HG03196 (cell line): ENCODE measurements at regions not wholly inside any gene's neighbourhood (a gene's known extent, or its start where the extent isn't known, plus 50 kb on each side); places are given as distances from the start of the nearest gene placed in this dataset.

Experiments used
- ATAC-seq: cut with Tn5 transposase; IDR thresholded peaks from one replicate; pipeline ENCODE4 v1.9.1; 2021; ENCODE audit not compliant: unreplicated experiment

- ATAC-seq: no peak
Observed at GRCh38 chr17:79404136-79404911, 206.5 kb downstream of the RBFOX3 start.

GRCh38 chr17:79401704-79402674, 208.9 kb downstream of the RBFOX3 start:
- ATAC-seq: no peak

- peak; percentile 51 for ATAC-seq
Observed at GRCh38 chr17:79400989-79401703, 209.7 kb downstream of the RBFOX3 start.

- no peak for ATAC-seq
Observed at GRCh38 chr17:79399610-79400144, 211.2 kb downstream of the RBFOX3 start.

- no peak for ATAC-seq
Observed at GRCh38 chr17:79398441-79398840, 212.4 kb downstream of the RBFOX3 start.

- no peak for ATAC-seq
Observed at GRCh38 chr17:79396696-79397095, 214.2 kb downstream of the RBFOX3 start.

- no peak for ATAC-seq
Observed at GRCh38 chr17:79395545-79395944, 215.3 kb downstream of the RBFOX3 start.

- no peak for ATAC-seq
Observed at GRCh38 chr17:79395066-79395465, 215.8 kb downstream of the RBFOX3 start.

GRCh38 chr17:79393358-79394052, 217.3 kb downstream of the RBFOX3 start:
- ATAC-seq: no peak

- no peak for ATAC-seq
Observed at GRCh38 chr17:79392598-79392997, 218.3 kb downstream of the RBFOX3 start.

- no peak for ATAC-seq
Observed at GRCh38 chr17:79391376-79392233, 219.2 kb downstream of the RBFOX3 start.

GRCh38 chr17:79389896-79390295, 221.0 kb downstream of the RBFOX3 start:
- ATAC-seq: no peak

- ATAC-seq: no peak
Observed at GRCh38 chr17:79388556-79389295, 222.1 kb downstream of the RBFOX3 start.

- no peak for ATAC-seq
Observed at GRCh38 chr17:79387783-79388182, 223.1 kb downstream of the RBFOX3 start.

- no peak for ATAC-seq
Observed at GRCh38 chr17:79385962-79386563, 224.8 kb downstream of the RBFOX3 start.

GRCh38 chr17:79382313-79382712, 228.5 kb downstream of the RBFOX3 start:
- ATAC-seq: no peak

- ATAC-seq: no peak
Observed at GRCh38 chr17:79379700-79380445, 231.0 kb downstream of the RBFOX3 start.
